HG03039 (cell line): ENCODE measurements at regions not wholly inside any gene's neighbourhood (a gene's known extent, or its start where the extent isn't known, plus 50 kb on each side); places are given as distances from the start of the nearest gene placed in this dataset.
"Not testable (repeated sequence)": the region's sequence is repeated elsewhere in the genome, so short reads cannot be mapped to it uniquely, and the experiment has no call there.

ENCODE experiments used
- ATAC-seq: cut with Tn5 transposase; IDR thresholded peaks from one replicate; pipeline ENCODE4 v1.9.1; 2021; ENCODE audit warnings: mild to moderate bottlenecking, moderate library complexity; ENCODE audit not compliant: unreplicated experiment

- no peak for ATAC-seq
Observed at GRCh38 chr2:193187816-193188215, 993.1 kb upstream of the TMEFF2 start.

DNA sequence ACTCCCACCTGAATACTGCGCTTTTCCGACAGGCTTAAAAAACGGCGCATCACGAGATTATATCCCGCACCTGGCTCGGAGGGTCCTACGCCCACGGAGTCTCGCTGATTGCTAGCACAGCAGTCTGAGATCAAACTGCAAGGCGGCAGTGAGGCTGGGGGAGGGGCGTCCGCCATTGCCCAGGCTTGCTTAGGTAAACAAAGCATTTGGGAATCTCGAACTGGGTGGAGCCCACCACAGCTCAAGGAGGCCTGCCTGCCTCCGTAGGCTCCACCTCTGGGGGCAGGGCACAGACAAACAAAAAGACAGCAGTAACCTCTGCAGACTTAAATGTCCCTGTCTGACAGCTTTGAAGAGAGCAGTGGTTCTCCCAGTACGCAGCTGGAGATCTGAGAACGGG lies 976.2 kb upstream of the TMEFF2 start:
- ATAC-seq, result not testable (repeated sequence)

GRCh38 chr2:193156480-193156879 lies 961.7 kb upstream of the TMEFF2 start:
- no peak for ATAC-seq

GRCh38 chr2:193154076-193154475 lies 959.3 kb upstream of the TMEFF2 start:
- no peak for ATAC-seq

DNA sequence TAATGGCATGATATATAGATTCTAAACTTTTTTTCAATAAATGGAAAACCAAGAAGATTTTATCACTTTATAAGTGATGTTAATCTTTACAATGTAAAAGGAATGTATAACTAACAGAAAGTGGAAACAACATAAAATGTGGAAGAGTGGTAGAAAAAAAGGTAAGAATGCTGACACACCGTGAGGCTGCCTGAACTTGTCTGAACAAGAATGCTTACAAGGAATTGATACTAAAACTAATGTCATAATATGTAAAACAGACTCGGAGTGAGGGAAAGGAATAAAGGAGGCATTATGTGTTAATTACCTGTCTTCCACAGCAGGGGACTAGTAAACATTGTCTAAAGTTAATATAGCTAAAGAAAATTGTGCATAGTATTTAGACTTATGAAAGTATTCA lies 958.8 kb upstream of the TMEFF2 start:
- no peak for ATAC-seq

DNA sequence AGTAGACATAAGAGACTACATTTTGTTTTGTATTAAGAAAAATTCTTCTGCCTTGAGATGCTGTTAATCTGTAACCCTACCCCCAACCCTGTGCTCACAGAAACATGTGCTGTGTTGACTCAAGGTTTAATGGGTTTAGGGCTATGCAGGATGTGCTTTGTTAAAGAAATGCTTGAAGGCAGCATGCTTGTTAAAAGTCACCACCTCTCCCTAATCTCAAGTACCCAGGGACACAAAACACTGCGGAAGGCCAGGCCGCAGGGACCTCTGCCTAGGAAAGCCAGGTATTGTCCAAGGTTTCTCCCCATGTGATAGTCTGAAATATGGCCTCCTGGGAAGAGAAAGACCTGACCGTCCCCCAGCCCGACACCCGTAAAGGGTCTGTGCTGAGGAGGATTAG lies 947.7 kb upstream of the TMEFF2 start:
- not testable (repeated sequence) for ATAC-seq

DNA sequence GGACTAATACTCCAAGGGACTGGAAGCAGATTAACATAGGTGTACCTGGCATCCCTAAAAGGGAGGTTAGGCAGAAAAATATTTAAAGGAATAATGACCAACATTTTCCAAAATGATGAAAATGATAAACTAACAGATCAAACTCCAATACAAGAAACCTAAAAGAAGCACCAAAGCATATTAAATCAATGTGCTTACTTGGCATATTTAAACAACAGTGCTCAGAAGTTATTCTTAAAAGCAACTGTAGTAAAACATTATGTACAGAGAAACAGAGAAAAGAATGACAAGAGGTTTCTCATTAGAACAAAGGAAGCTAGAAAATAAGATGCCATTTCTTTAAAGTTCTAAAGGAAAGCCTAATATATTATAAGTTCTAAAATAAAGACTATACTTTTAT lies 947.3 kb upstream of the TMEFF2 start:
- ATAC-seq, result no peak

DNA sequence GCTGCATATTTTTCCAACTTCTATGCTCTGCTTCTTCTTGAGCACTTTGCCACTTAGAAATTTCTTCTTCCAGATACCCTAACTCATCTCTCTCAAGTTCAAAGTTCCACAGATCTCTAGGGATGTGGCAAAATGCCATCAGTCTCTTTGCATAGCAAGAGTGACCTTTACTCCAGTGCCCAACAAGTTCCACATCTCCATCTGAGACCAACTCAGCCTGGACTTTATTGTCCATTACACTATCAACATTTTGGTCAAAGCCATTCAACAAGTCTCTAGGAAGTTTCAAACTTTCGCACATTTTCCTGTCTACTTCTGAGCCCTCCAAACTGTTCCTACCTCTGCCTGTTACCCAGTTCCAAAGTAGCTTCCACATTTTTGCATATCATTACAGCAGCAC lies 946.2 kb upstream of the TMEFF2 start:
- ATAC-seq, result not testable (repeated sequence)

DNA sequence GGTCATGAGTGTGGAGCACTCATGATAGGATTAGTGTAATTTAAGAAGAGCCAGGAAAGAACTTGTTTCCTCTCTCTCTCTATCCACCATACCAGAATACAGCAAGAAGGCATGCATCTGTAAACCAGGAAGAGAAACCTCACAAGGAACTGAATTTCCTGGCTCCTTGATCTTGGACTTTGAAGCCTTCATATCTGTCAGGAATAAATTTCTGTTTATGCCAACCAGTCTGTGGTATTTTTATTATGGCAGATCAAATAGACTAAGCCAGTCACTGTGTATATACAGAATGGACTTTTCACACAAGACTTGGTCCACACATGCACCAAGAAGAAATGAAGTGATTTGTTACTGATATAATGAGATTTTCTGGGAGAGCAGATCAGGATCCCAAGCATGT lies 930.1 kb upstream of the TMEFF2 start:
- ATAC-seq, result no peak

- ATAC-seq, result no peak
Observed at GRCh38 chr2:193114827-193115226, 920.1 kb upstream of the TMEFF2 start.

GRCh38 chr2:193112986-193113385 lies 918.3 kb upstream of the TMEFF2 start:
- no peak for ATAC-seq

GRCh38 chr2:193103064-193103463 lies 908.3 kb upstream of the TMEFF2 start:
- ATAC-seq, result no peak

DNA sequence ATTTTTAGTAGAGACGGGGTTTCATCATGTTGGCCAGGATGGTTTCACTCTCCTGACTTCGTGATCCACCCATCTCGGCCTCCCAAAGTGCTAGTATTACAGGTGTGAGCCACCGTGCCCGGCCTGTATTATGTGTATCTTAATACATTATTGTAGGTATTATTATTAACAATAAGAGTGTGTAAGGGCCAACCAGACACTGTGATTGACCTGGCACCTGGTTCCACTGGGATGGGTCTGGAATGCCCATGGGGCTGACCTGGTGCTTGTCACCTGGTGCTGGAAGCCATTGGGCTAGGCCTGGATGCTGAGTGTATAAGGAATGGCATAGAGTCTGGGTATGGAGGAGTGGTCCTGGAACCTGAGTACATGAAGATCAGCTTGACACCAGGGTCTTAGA lies 906.9 kb upstream of the TMEFF2 start:
- ATAC-seq, result no peak

GRCh38 chr2:193088026-193088425 lies 893.3 kb upstream of the TMEFF2 start:
- ATAC-seq, result no peak

DNA sequence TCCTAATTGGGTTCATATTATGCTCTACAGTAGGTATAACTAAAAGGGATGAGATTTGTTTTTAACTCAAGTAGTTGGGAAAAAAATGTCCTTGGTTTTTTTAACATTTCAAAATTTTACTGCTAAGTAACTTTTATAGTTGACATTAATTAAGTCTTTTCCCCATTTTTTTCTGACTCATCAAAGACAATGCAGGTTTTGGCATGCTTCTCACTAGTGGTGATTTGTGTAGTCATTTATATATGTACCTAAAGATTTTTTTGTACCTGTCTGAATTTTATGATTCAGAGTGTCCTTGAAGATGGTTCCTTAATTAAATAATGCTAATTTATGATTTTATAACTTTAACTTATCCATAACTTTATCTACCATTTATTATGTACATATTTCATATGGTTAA lies 882.3 kb upstream of the TMEFF2 start:
- ATAC-seq, result no peak

GRCh38 chr2:193074933-193075332 lies 880.2 kb upstream of the TMEFF2 start:
- no peak for ATAC-seq

DNA sequence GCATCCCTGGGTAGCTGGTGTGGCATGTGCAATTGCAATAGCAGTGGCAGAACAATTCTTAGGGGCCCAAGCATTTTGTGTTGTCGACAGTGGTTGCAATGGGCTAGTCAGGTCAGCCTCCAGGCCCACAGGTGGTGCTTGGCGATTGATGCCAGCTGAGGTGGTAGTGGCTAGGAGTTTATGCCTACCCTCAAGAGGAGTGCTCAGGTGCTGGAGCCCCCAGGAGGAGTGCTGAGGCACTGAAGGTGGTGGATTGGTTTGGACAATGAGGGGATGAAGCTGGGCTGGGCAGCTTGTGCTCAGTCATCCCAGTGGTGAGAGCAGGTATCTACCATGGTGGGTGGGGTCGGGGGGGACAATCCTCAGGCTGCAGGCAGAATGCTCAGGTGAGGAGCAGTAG lies 877.9 kb upstream of the TMEFF2 start:
- ATAC-seq, result no peak

DNA sequence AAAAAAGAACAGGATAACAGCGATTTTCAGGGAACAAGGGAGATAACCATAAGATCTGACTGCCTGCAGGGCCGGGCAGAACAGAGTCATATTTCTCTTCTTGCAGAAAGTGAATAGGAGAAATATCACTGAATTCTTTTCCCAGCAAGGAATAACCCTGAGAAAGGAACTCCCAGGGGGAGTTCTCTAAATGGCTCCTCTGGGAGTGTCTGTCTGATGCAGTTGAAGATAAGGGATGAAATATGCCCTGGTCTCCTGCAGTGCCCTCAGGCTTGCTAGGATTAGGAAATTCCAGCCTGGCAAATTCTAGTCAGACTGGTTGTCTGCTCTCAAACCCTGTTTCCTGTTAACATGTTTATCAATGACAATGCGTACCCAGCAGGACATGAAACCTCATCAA lies 830.8 kb upstream of the TMEFF2 start:
- ATAC-seq, result not testable (repeated sequence)

- ATAC-seq, result no peak
Observed at GRCh38 chr2:193024791-193025190, 830.1 kb upstream of the TMEFF2 start.

GRCh38 chr2:193011870-193012269 lies 817.1 kb upstream of the TMEFF2 start:
- ATAC-seq, result no peak

- no peak for ATAC-seq
Observed at GRCh38 chr2:192993059-192993458, 798.3 kb upstream of the TMEFF2 start.

- ATAC-seq, result no peak
Observed at GRCh38 chr2:192983173-192983572, 788.4 kb upstream of the TMEFF2 start.

GRCh38 chr2:192978395-192978794 lies 783.7 kb upstream of the TMEFF2 start:
- ATAC-seq, result no peak

- ATAC-seq, result no peak
Observed at GRCh38 chr2:192971981-192972380, 777.2 kb upstream of the TMEFF2 start.
